ENCODE measurements at regions not wholly inside any gene's neighbourhood (a gene's known extent, or its start where the extent isn't known, plus 50 kb on each side); places are given as distances from the start of the nearest gene placed in this dataset.
"Not testable (repeated sequence)": the region's sequence is repeated elsewhere in the genome, so short reads cannot be mapped to it uniquely, and the experiment has no call there.

- no peak for DNase-seq (ENCODE audit: low read depth)
Measured at GRCh38 chr4:60327651-60328050, 872.5 kb upstream of the ADGRL3 start.

DNA sequence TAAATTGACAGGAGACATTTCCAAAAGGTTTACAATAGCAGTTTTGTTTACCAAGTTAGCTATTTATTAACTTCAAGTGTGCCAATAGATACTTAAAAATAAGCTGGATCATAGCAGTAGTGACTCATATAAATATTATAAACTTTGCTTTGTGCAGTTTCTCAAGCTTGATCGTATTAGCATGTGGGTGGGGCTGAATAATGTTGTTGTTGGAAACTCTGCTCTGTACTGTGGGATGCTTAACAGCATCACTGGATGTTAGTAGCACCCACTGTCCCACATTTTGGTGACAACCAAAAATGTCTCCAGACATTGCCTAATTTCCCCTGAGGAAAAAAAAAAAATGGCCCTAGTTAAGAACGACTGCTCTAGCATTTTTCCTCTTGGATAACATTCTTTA lies 855.2 kb upstream of the ADGRL3 start:
- no peak for DNase-seq (ENCODE audit: low read depth)

GRCh38 chr4:60345392-60345791 lies 854.7 kb upstream of the ADGRL3 start:
- no peak for DNase-seq (ENCODE audit: low read depth)

GRCh38 chr4:60359746-60360367 lies 840.3 kb upstream of the ADGRL3 start:
- no peak for DNase-seq (ENCODE audit: low read depth)

DNA sequence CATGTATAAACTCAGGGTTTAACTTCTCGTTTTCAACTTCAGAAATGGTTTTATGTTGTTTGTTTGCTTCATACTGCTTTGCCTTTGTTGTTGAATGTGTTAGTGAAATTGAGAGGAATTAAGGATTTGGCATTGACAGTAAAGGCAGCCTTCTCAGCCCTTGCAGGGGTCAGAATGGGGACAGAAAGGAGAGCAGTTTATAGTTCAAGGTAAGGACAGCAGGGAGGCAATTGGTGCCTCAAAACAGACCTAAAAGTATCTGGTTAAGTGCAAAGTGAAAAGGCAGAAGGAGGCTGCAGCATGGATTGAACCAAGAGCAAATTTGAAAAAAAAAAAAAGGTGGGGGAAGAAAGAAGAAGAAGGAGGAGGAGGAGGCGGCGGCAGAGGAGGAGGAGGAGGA lies 835.0 kb upstream of the ADGRL3 start:
- no peak for DNase-seq (ENCODE audit: low read depth)

GRCh38 chr4:60366661-60367060 lies 833.5 kb upstream of the ADGRL3 start:
- no peak for DNase-seq (ENCODE audit: low read depth)

DNA sequence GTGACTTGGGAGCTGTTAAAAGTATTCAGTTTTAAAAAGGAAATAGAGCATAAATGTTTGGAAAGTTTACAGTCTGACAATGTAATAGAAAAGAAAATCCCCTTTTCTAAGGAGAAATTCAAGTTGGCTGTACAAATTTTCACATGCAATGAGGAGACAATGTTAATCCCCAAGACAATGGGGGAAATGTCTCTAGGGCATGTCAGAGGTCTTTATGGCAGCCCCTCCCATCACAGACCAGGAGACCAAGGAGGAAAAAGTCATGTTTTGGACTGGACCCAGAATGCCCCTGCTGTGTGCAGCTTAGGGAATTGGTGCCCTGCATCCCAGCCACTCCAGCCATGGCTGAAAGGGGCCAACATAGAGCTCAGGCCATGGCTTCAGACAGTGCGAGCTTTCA lies 831.1 kb upstream of the ADGRL3 start:
- DNase-seq (ENCODE audit: low read depth): no peak

DNA sequence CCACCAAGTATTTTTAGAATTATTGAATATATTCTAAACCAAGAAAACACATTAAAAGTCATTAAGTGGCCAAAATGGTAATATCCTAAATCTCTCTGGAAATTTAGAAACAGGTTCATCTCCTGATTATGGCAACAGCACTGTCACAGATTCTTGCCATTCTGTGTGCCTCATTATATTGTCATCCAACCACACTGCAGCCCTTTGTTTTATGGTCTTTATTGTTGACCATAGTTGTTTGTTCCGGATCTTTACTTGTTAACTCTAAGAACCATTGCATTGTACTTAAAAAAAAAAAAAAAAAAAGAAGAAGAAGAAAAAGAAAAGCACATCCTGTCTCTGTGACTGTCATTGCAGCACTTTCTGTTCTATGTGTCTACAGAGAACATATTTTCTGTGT lies 822.1 kb upstream of the ADGRL3 start:
- no peak for DNase-seq (ENCODE audit: low read depth)

GRCh38 chr4:60384516-60384915 lies 815.6 kb upstream of the ADGRL3 start:
- DNase-seq (ENCODE audit: low read depth): no peak

DNA sequence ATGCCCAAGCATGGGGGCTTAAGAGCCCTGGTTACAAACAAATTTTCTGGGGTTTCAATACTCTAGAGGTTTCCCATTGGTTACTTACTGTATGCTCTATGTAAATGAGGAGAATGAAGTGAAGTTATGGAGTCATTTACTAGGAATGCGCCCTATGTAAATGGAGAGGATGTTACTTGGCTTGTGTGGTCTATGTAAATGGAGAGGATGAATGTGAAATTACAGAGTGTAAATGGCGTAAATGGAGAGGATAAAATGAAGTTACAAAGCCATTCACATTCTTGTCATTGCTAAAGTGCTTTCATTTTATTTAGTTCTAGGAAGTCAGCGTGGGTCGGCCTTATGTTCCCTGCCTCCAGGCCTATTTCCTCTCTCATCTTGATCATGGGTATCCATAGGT lies 810.5 kb upstream of the ADGRL3 start:
- no peak for DNase-seq (ENCODE audit: low read depth)

DNA sequence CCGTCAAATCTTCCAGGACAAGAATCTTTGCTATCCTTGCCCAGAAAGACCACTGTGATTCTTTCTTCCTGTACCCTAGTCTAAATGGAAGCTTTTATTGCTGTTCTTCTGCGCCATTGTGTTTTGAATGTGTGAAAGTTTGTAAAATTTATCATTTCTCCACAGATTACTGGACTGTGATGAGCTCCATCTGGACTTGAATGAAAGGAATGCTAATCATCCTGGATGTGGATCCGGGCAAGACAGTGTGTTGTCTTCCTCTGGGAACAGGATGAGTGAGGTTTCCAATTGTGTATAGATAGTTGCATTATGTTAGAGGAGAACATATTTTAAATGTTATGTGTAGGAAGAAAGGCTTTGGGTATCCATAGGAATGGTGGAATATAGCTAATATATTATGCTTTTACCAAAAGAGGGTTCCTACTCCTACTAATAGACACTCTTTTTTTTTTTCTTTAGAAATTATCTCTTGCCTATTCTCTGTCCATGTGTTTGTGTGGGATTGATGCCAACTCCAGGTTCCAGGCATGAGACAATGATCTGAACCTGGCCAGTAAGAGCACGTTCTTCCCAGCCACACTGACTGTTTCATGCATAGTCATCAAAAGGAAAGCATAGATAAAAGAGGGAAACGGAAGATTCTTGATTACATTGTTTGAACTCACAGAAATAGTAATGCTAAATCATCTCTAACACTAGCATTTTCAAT lies 803.6 kb upstream of the ADGRL3 start:
- DNase-seq (ENCODE audit: low read depth): no peak

DNA sequence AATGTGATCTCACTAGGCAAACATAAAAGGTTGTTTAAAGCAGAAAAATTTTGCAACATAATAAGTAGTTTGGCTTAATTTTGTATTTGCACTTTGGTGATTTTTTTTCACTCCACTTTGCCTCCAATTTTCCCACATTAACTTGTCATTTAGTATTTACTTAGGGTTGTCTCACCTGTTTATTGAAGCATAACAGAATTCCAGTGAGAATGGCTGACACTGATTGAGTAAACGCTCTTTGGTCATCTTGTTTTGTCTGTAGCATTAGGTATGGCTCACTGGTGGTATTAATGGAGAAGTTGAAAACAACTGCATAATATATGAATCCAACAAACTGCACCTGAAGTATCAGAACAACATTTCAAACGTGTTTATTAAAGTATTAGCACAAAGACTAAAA lies 799.5 kb upstream of the ADGRL3 start:
- DNase-seq (ENCODE audit: low read depth): no peak

DNA sequence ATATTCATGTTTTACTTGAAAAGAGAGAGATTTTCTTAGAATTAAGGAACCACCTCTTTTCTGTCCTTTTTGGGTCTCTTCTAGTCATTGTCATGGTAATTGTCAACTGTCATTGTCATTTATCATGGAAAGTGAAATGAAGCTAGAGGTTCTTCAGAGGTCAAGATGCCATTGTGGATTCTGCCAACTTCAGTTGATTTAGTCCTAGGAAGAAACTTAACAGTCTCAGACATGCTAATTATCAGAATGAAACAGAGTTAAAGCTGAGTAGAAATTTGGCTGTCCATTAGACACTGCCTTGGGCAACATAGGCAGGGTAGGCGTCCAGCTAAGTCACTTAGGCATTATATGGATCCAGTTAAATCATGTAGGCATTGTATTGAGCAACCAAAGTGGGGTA lies 796.1 kb upstream of the ADGRL3 start:
- DNase-seq (ENCODE audit: low read depth): no peak

- no peak for DNase-seq (ENCODE audit: low read depth)
Measured at GRCh38 chr4:60422439-60422838, 777.7 kb upstream of the ADGRL3 start.

DNA sequence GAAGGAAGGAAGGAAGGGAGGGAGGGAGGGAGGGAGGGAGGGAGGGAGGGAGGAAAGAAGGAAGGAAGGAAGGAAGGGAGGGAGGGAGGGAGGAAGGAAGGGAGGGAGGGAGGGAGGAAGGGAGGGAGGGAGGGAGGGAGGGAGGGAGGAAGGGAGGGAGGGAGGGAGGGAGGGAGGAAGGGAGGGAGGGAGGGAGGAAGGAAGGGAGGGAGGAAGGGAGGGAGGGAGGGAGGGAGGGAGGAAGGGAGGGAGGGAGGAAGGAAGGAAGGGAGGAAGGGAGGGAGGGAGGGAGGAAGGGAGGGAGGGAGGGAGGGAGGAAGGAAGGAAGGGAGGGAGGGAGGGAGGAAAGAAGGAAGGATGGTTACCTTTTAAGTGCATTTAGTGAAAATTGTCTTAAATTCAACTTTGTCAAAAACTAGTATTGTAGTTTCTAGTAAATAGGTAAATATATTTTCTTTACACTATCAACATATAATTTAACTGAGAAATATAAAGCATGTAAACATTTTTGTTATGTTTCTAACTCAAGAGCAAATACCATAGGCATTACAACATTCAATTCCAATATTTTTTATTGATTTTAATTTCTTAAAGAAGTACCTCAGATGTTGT lies 776.4 kb upstream of the ADGRL3 start:
- not testable (repeated sequence) for DNase-seq (ENCODE audit: low read depth)

- DNase-seq (ENCODE audit: low read depth): no peak
Measured at GRCh38 chr4:60432911-60433310, 767.2 kb upstream of the ADGRL3 start.

- DNase-seq (ENCODE audit: low read depth): no peak
Measured at GRCh38 chr4:60443068-60443467, 757.1 kb upstream of the ADGRL3 start.

DNA sequence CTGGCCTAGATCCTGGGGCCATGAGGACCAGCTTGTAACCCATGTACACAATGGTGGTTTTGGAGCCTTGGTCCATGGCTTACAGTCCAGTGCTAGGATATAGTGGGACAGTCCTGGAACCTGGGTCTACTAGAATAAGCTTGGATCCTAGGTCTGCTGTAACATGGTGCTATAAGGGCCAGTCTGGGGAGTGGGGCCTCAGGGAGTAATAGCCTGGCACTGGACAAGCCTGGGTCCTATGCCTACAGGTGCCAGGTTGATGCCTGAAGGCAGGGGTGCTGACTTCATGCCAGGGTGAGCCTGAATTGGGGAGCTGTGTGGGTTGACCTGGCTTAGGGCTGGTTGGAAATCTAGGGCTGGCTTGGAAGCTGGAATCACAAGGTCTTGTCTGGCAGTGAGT lies 756.3 kb upstream of the ADGRL3 start:
- DNase-seq (ENCODE audit: low read depth): no peak

GRCh38 chr4:60450054-60450453 lies 750.1 kb upstream of the ADGRL3 start:
- no peak for DNase-seq (ENCODE audit: low read depth)

DNA sequence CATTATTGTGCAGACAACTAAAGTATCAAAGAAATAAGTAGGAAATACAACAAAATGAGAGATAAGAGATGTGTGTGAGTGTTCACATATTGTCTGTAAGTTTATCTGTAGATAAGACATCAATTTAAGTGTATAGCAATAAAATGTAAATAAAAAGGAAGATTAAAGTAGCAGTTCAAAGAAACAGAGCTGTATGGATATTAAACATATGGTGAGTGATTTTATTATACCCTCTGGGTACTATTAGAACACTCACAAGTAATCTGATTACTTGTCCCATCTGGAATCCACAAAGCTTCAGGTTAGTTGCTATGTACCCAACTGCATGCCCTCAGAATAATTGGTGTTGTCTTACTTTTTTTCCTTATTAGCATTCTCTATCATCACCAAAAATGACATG lies 747.9 kb upstream of the ADGRL3 start:
- no peak for DNase-seq (ENCODE audit: low read depth)

DNA sequence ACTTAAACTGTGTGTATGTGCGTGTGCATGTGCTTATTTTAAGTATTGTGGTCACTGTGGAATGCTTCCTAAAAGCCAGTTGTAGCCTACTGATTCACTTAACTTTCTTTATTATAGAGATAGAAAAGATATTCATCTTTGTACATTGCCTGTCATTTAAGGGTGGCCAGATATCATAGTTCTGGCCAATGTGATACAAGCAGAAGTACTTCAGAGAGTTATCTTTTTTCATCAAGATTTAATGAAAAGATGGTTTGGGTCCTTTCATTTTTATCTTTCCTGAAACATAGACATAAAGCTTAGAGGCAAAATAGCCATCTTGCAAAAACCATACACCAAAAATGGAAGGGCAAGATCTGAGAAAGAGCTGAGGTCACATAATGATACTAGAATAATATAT lies 744.7 kb upstream of the ADGRL3 start:
- DNase-seq (ENCODE audit: low read depth): no peak

- DNase-seq (ENCODE audit: low read depth): no peak
Measured at GRCh38 chr4:60461551-60461950, 738.6 kb upstream of the ADGRL3 start.

DNA sequence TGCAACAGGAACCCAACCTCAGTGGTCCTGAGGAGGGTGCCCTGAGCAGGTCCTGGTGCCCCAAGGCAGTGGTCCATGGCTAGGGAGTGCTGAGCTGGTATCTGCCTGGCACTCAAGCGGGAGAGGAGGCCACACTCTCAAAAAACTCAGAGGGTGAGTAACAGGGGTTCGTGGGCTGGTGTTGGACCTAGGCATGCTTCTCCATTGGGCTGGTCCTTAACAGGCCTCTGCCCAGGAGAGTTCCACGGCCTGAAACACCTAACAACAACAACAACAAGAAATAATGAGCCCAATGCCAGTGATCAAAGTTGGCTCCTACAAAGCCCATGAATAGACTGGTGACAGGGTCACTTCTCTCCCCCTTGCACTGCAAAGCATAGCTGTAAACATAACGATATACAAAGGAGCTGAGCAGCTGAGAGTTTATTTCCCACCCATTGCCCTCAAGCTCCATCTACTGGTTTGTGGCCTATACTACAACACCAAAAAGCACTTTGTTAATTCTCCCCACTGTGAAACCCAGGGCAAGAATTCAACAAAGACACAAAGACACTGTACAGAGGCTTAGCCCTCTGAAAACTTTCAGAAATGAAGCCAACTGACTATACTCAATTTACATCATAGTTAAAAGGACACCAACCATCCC lies 736.1 kb upstream of the ADGRL3 start:
- DNase-seq (ENCODE audit: low read depth): no peak
